HG03103 (cell line): ENCODE measurements at regions not wholly inside any gene's neighbourhood (a gene's known extent, or its start where the extent isn't known, plus 50 kb on each side); places are given as distances from the start of the nearest gene placed in this dataset.
A peak's percentile ranks its signal among the peaks of the same experiment; 100 is the strongest.

Experiments used
- ATAC-seq: cut with Tn5 transposase; IDR thresholded peaks from one replicate; pipeline ENCODE4 v1.9.1; 2021; ENCODE audit warnings: low read depth; ENCODE audit not compliant: unreplicated experiment

GRCh38 chr13:21814604-21815003 is 143.7 kb downstream of the FGF9 start:
- ATAC-seq = no peak

GRCh38 chr13:21817878-21818277 is 147.0 kb downstream of the FGF9 start:
- no peak for ATAC-seq

GRCh38 chr13:21822029-21822428 is 151.2 kb downstream of the FGF9 start:
- ATAC-seq = no peak

- ATAC-seq = no peak
Measured at GRCh38 chr13:21823416-21823815, 152.5 kb downstream of the FGF9 start.

- ATAC-seq = no peak
Measured at GRCh38 chr13:21823949-21824348, 153.1 kb downstream of the FGF9 start.

GRCh38 chr13:21825186-21825585 is 154.3 kb downstream of the FGF9 start:
- no peak for ATAC-seq

- ATAC-seq = no peak
Measured at GRCh38 chr13:21825801-21826200, 154.9 kb downstream of the FGF9 start.

- no peak for ATAC-seq
Measured at GRCh38 chr13:21826214-21827015, 155.5 kb downstream of the FGF9 start.

GRCh38 chr13:21831654-21832324 is 160.9 kb downstream of the FGF9 start:
- no peak for ATAC-seq

- ATAC-seq = no peak
Measured at GRCh38 chr13:21833921-21834320, 163.0 kb downstream of the FGF9 start.

GRCh38 chr13:21834521-21834920 is 163.6 kb downstream of the FGF9 start:
- ATAC-seq = no peak

GRCh38 chr13:21837288-21837687 is 166.4 kb downstream of the FGF9 start:
- ATAC-seq = no peak

- ATAC-seq = no peak
Measured at GRCh38 chr13:21837841-21838551, 167.1 kb downstream of the FGF9 start.

GRCh38 chr13:21846605-21847004 is 175.7 kb downstream of the FGF9 start:
- ATAC-seq = no peak

GRCh38 chr13:21849323-21849722 is 178.4 kb downstream of the FGF9 start:
- peak; percentile 86 for ATAC-seq

- ATAC-seq = no peak
Measured at GRCh38 chr13:21850013-21851006, 179.4 kb downstream of the FGF9 start.

GRCh38 chr13:21852043-21852442 is 181.2 kb downstream of the FGF9 start:
- ATAC-seq = no peak

- no peak for ATAC-seq
Measured at GRCh38 chr13:21853779-21854178, 182.9 kb downstream of the FGF9 start.

- no peak for ATAC-seq
Measured at GRCh38 chr13:21868823-21869222, 197.9 kb downstream of the FGF9 start.

GRCh38 chr13:21871382-21871781 is 200.5 kb downstream of the FGF9 start:
- ATAC-seq = no peak
